ENCODE measurements at regions not wholly inside any gene's neighbourhood (a gene's known extent, or its start where the extent isn't known, plus 50 kb on each side); places are given as distances from the start of the nearest gene placed in this dataset.
"Not testable (repeated sequence)": the region's sequence is repeated elsewhere in the genome, so short reads cannot be mapped to it uniquely, and the experiment has no call there.

- H3K4me1 Mint-ChIP-seq = no peaks in the 10 kb centered on the region
- no peak for DNase-seq
- H3K9me3 Mint-ChIP-seq = peaks cover 2% of the 10 kb centered on the region
- no peaks in the 10 kb centered on the region for H3K36me3 Mint-ChIP-seq (ENCODE audit: low read depth)
- no peak overlapping the region for H3K4me3 Mint-ChIP-seq
- no peaks in the 10 kb centered on the region for H3K27me3 Mint-ChIP-seq
- CTCF ChIA-PET = no interaction called here
- no peak overlapping the region for H3K27ac Mint-ChIP-seq
- POLR2A ChIA-PET = no interaction called here
Measured at GRCh38 chrX:55326985-55327384, 62.3 kb upstream of the PAGE3 start.

- Mint-ChIP-seq H3K27me3 (no peaks in the 10 kb centered on the region), H3K9me3 (no peaks in the 10 kb centered on the region), H3K36me3 (ENCODE audit: low read depth) (no peaks in the 10 kb centered on the region), H3K4me1 (peaks cover 5% of the 10 kb centered on the region), H3K4me3 (no peak overlapping the region), H3K27ac (no peak overlapping the region)
- POLR2A ChIA-PET = no interaction called here
- CTCF ChIA-PET = no interaction called here
- no peak for DNase-seq
Measured at GRCh38 chrX:55335296-55335695, 70.6 kb upstream of the PAGE3 start.

GRCh38 chrX:55336176-55336575, 71.5 kb upstream of the PAGE3 start:
- H3K36me3 Mint-ChIP-seq (ENCODE audit: low read depth) = no peaks in the 10 kb centered on the region
- no peak for DNase-seq
- H3K4me1 Mint-ChIP-seq = peaks cover 8% of the 10 kb centered on the region
- no peaks in the 10 kb centered on the region for H3K9me3 Mint-ChIP-seq
- CTCF ChIA-PET = no interaction called here
- no peak overlapping the region for H3K4me3 Mint-ChIP-seq
- no peaks in the 10 kb centered on the region for H3K27me3 Mint-ChIP-seq
- POLR2A ChIA-PET = no interaction called here
- no peak overlapping the region for H3K27ac Mint-ChIP-seq

- ChIA-PET CTCF (no interaction called here), POLR2A (no interaction called here)
- Mint-ChIP-seq H3K27me3 (no peaks in the 10 kb centered on the region), H3K36me3 (ENCODE audit: low read depth) (no peaks in the 10 kb centered on the region), H3K4me1 (peaks cover 25% of the 10 kb centered on the region), H3K9me3 (no peaks in the 10 kb centered on the region), H3K4me3 (no peak overlapping the region), H3K27ac (no peak overlapping the region)
- DNase-seq = no peak
Measured at GRCh38 chrX:55340896-55341433, 76.2 kb upstream of the PAGE3 start.

- no peaks in the 10 kb centered on the region for H3K36me3 Mint-ChIP-seq (ENCODE audit: low read depth)
- CTCF ChIA-PET = interaction anchor here (0.5 to 1.5 kb wide), 3 partner anchors 8 to 582 kb away, joined by 3 to 6 read pairs (median 3); no protein-coding TSS in a partner anchor
- no peak overlapping the region for H3K4me3 Mint-ChIP-seq
- DNase-seq = peak; percentile 62
- H3K9me3 Mint-ChIP-seq = no peaks in the 10 kb centered on the region
- H3K27me3 Mint-ChIP-seq = no peaks in the 10 kb centered on the region
- POLR2A ChIA-PET = interaction anchor here (0.7 kb wide), 1 partner anchor 241 kb away, joined by 6 read pairs; no protein-coding TSS in a partner anchor
- peaks cover 25% of the 10 kb centered on the region for H3K4me1 Mint-ChIP-seq
- peak overlapping the region; percentile 33 for H3K27ac Mint-ChIP-seq
Measured at GRCh38 chrX:55342533-55343501, 78.1 kb upstream of the PAGE3 start.

GRCh38 chrX:55356609-55357008, 91.9 kb upstream of the PAGE3 start:
- no peak overlapping the region for H3K27ac Mint-ChIP-seq
- H3K36me3 Mint-ChIP-seq (ENCODE audit: low read depth) = no peaks in the 10 kb centered on the region
- DNase-seq = no peak
- peaks cover 4% of the 10 kb centered on the region for H3K9me3 Mint-ChIP-seq
- no peaks in the 10 kb centered on the region for H3K27me3 Mint-ChIP-seq
- POLR2A ChIA-PET = no interaction called here
- H3K4me3 Mint-ChIP-seq = no peak overlapping the region
- H3K4me1 Mint-ChIP-seq = peaks cover 11% of the 10 kb centered on the region
- CTCF ChIA-PET = no interaction called here

GRCh38 chrX:55357236-55357635, 92.5 kb upstream of the PAGE3 start:
- Mint-ChIP-seq H3K9me3 (peaks cover 4% of the 10 kb centered on the region), H3K36me3 (ENCODE audit: low read depth) (no peaks in the 10 kb centered on the region), H3K4me3 (no peak overlapping the region), H3K4me1 (peaks cover 11% of the 10 kb centered on the region), H3K27ac (peak overlapping the region; percentile 72), H3K27me3 (no peaks in the 10 kb centered on the region)
- ChIA-PET POLR2A (no interaction called here), CTCF (no interaction called here)
- peak; percentile 9 for DNase-seq

- Mint-ChIP-seq H3K4me1 (no peaks in the 10 kb centered on the region), H3K4me3 (no peak overlapping the region), H3K9me3 (no peaks in the 10 kb centered on the region), H3K27me3 (no peaks in the 10 kb centered on the region), H3K36me3 (ENCODE audit: low read depth) (no peaks in the 10 kb centered on the region), H3K27ac (no peak overlapping the region)
- ChIA-PET CTCF (no interaction called here), POLR2A (no interaction called here)
- DNase-seq = no peak
Measured at GRCh38 chrX:55379396-55379795, 72.5 kb upstream of the MAGEH1 start.

- H3K4me3 Mint-ChIP-seq = no peak overlapping the region
- no peaks in the 10 kb centered on the region for H3K4me1 Mint-ChIP-seq
- DNase-seq = no peak
- no peak overlapping the region for H3K27ac Mint-ChIP-seq
- H3K9me3 Mint-ChIP-seq = peaks cover 3% of the 10 kb centered on the region
- ChIA-PET POLR2A (no interaction called here), CTCF (no interaction called here)
- H3K36me3 Mint-ChIP-seq (ENCODE audit: low read depth) = no peaks in the 10 kb centered on the region
- no peaks in the 10 kb centered on the region for H3K27me3 Mint-ChIP-seq
Measured at GRCh38 chrX:55389376-55389775, 62.6 kb upstream of the MAGEH1 start.

- POLR2A ChIA-PET; H3K4me3 Mint-ChIP-seq; H3K9me3 Mint-ChIP-seq; CTCF ChIA-PET; H3K27me3 Mint-ChIP-seq; H3K36me3 Mint-ChIP-seq (ENCODE audit: low read depth): not testable (repeated sequence)
- Mint-ChIP-seq H3K27ac (peak overlapping the region; percentile 78), H3K4me1 (peaks cover 12% of the 10 kb centered on the region)
- peak; percentile 16 for DNase-seq
Measured at GRCh38 chrX:55396836-55397235, 55.1 kb upstream of the MAGEH1 start.
